WTC11 (cell line): ENCODE measurements at regions not wholly inside any gene's neighbourhood (a gene's known extent, or its start where the extent isn't known, plus 50 kb on each side); places are given as distances from the start of the nearest gene placed in this dataset.

Experiments
- ATAC-seq: fragments of 200-7000 bp; cut with Tn5 transposase; 2 replicates; pipeline ENCODE4 v1.10.0; 2021; ENCODE audit warnings: mild to moderate bottlenecking, moderate library complexity
- CTCF ChIA-PET: fragments of 300-600 bp; sonication (Branson Sonifier 250); formaldehyde crosslinking; loops from one replicate; lab custom pipeline; 2021; ENCODE audit warnings: antibody characterized with exemption; lab: Charles Lee
- POLR2A ChIA-PET: fragments of 350-600 bp; sonication (Branson Sonifier 250); formaldehyde crosslinking; loops from one replicate; lab custom pipeline; 2021; ENCODE audit warnings: antibody characterized with exemption; lab: Charles Lee
- DNase-seq: peaks from one replicate; pipeline ENCODE4 v3.0.0; 2021; ENCODE audit warnings: low spot score
- H3K27ac Mint-ChIP-seq: 2 replicates; pipeline ENCODE4 v1.8.0; 2021; ENCODE audit warnings: mixed read lengths
- H3K27me3 Mint-ChIP-seq: 2 replicates; pipeline ENCODE4 v1.8.0; 2021; ENCODE audit warnings: low read depth, mild to moderate bottlenecking, moderate library complexity, mixed read lengths
- H3K36me3 Mint-ChIP-seq: 2 replicates; pipeline ENCODE4 v1.8.0; 2021; ENCODE audit warnings: mixed read lengths
- H3K4me1 Mint-ChIP-seq: 2 replicates; pipeline ENCODE4 v1.8.0; 2022; ENCODE audit warnings: mixed read lengths
- H3K4me3 Mint-ChIP-seq: 2 replicates; pipeline ENCODE4 v1.8.0; 2021; ENCODE audit warnings: mild to moderate bottlenecking, moderate library complexity, mixed read lengths
- H3K9me3 Mint-ChIP-seq: 2 replicates; pipeline ENCODE4 v1.8.0; 2021; ENCODE audit warnings: mixed read lengths
- AFF4 ChIP-seq: sonication (generic); formaldehyde crosslinking; IDR thresholded peaks from 2 replicates; pipeline ENCODE4 v1.8.1; 2023; ENCODE audit warnings: mild to moderate bottlenecking, missing genetic modification reagents, borderline replicate concordance
- AR ChIP-seq: fragments of 250-450 bp; sonication (Bioruptor Pico); IDR thresholded peaks from 2 replicates; pipeline ENCODE4 v1.9.0; 2021; ENCODE audit warnings: mild to moderate bottlenecking
- CREB1 ChIP-seq: sonication (generic); formaldehyde crosslinking; IDR thresholded peaks from 2 replicates; pipeline ENCODE4 v1.8.0; 2023; ENCODE audit warnings: mild to moderate bottlenecking, missing genetic modification reagents
- CREM ChIP-seq: sonication (generic); formaldehyde crosslinking; IDR thresholded peaks from 2 replicates; pipeline ENCODE4 v1.8.1; 2022; ENCODE audit warnings: mild to moderate bottlenecking, missing genetic modification reagents, moderate library complexity
- E2F5 ChIP-seq: sonication (generic); formaldehyde crosslinking; IDR thresholded peaks from 2 replicates; pipeline ENCODE4 v1.8.1; 2022; ENCODE audit warnings: mild to moderate bottlenecking, moderate library complexity, missing genetic modification reagents
- ELF4 ChIP-seq: sonication (generic); formaldehyde crosslinking; IDR thresholded peaks from 2 replicates; pipeline ENCODE4 v1.8.1; 2022; ENCODE audit warnings: low read depth, mild to moderate bottlenecking, moderate library complexity, missing genetic modification reagents
- ERG ChIP-seq: fragments of 250-450 bp; sonication (Bioruptor Pico); IDR thresholded peaks from 2 replicates; pipeline ENCODE4 v1.8.0; 2021; ENCODE audit warnings: mild to moderate bottlenecking
- ETV6 ChIP-seq: sonication (generic); formaldehyde crosslinking; IDR thresholded peaks from 2 replicates; pipeline ENCODE4 v1.8.1; 2022; ENCODE audit warnings: mild to moderate bottlenecking, missing genetic modification reagents
- FOXJ3 ChIP-seq: sonication (generic); formaldehyde crosslinking; IDR thresholded peaks from 2 replicates; pipeline ENCODE4 v1.9.0; 2021; ENCODE audit warnings: missing genetic modification reagents, mild to moderate bottlenecking, borderline replicate concordance
- FOXK1 ChIP-seq: sonication (generic); formaldehyde crosslinking; IDR thresholded peaks from 2 replicates; pipeline ENCODE4 v1.8.0; 2022; ENCODE audit warnings: mild to moderate bottlenecking, moderate library complexity, missing genetic modification reagents
- GABPB1 ChIP-seq: sonication (generic); formaldehyde crosslinking; IDR thresholded peaks from 2 replicates; pipeline ENCODE4 v1.8.1; 2023; ENCODE audit warnings: mild to moderate bottlenecking, missing genetic modification reagents
- GTF2I ChIP-seq: fragments of 250-450 bp; sonication (Bioruptor Pico); conservative IDR thresholded peaks from 2 replicates; pipeline ENCODE4 v1.4.0; 2021; ENCODE audit warnings: mild to moderate bottlenecking
- IRF2 ChIP-seq: sonication (generic); formaldehyde crosslinking; IDR thresholded peaks from 2 replicates; pipeline ENCODE4 v1.8.0; 2022; ENCODE audit warnings: low read depth, missing genetic modification reagents, borderline replicate concordance
- NFE2L1 ChIP-seq: sonication (generic); formaldehyde crosslinking; IDR thresholded peaks from 2 replicates; pipeline ENCODE4 v1.8.1; 2023; ENCODE audit warnings: missing genetic modification reagents
- NFYB ChIP-seq: sonication (generic); formaldehyde crosslinking; conservative IDR thresholded peaks from 2 replicates; pipeline ENCODE4 v1.8.0; 2022; ENCODE audit warnings: low read depth, missing genetic modification reagents
- NR1H2 ChIP-seq: sonication (generic); formaldehyde crosslinking; IDR thresholded peaks from 2 replicates; pipeline ENCODE4 v1.9.0; 2021; ENCODE audit warnings: mild to moderate bottlenecking, moderate library complexity, missing genetic modification reagents
- NR2C2 ChIP-seq: sonication (generic); formaldehyde crosslinking; IDR thresholded peaks from 2 replicates; pipeline ENCODE4 v1.8.0; 2022; ENCODE audit warnings: mild to moderate bottlenecking, missing genetic modification reagents
- NR3C1 ChIP-seq: sonication (generic); formaldehyde crosslinking; conservative IDR thresholded peaks from 2 replicates; pipeline ENCODE4 v1.8.1; 2023; ENCODE audit warnings: low read depth, mild to moderate bottlenecking, missing genetic modification reagents
- OVOL2 ChIP-seq: fragments of 250-450 bp; sonication (Bioruptor Pico); IDR thresholded peaks from 2 replicates; pipeline ENCODE4 v1.9.0; 2021; ENCODE audit warnings: mild to moderate bottlenecking, borderline replicate concordance
- SP1 ChIP-seq: sonication (generic); formaldehyde crosslinking; conservative IDR thresholded peaks from 2 replicates; pipeline ENCODE4 v1.8.1; 2022; ENCODE audit warnings: missing genetic modification reagents
- TP53 ChIP-seq: sonication (generic); formaldehyde crosslinking; IDR thresholded peaks from 2 replicates; pipeline ENCODE4 v1.8.1; 2023; ENCODE audit warnings: mild to moderate bottlenecking, missing genetic modification reagents
- ZNF263 ChIP-seq: sonication (generic); formaldehyde crosslinking; IDR thresholded peaks from 2 replicates; pipeline ENCODE4 v1.8.1; 2022; ENCODE audit warnings: low read depth, mild to moderate bottlenecking, moderate library complexity, missing genetic modification reagents
- ZNF396 ChIP-seq: fragments of 250-450 bp; sonication (Bioruptor Pico); IDR thresholded peaks from 2 replicates; pipeline ENCODE4 v1.8.0; 2021; ENCODE audit warnings: mild to moderate bottlenecking, moderate library complexity, borderline replicate concordance
- ZNF416 ChIP-seq: fragments of 250-450 bp; sonication (Bioruptor Pico); IDR thresholded peaks from 2 replicates; pipeline ENCODE4 v1.9.0; 2021; ENCODE audit warnings: mild to moderate bottlenecking, inconsistent platforms
- TF ChIP-seq, protein P1 (sequence below): sonication (generic); formaldehyde crosslinking; IDR thresholded peaks from 2 replicates; pipeline ENCODE4 v1.8.1; 2022; ENCODE audit warnings: low read depth, missing genetic modification reagents, borderline replicate concordance

GRCh38 chr9:7976856-7977255, 177.3 kb upstream of the DMAC1 start:
- Mint-ChIP-seq H3K4me3 (no peak overlapping the region), H3K9me3 (no peaks in the 10 kb centered on the region), H3K4me1 (peaks cover 21% of the 10 kb centered on the region), H3K36me3 (no peaks in the 10 kb centered on the region), H3K27ac (no peak overlapping the region), H3K27me3 (no peaks in the 10 kb centered on the region)
- ChIA-PET CTCF (no interaction called here), POLR2A (no interaction called here)
- TF ChIP-seq NR2C2 (no peak), ETV6 (CRISPR knock-in tag) (no peak), IRF2 (CRISPR knock-in tag) (no peak)
- ATAC-seq: no peak
- no peak for DNase-seq

GRCh38 chr9:7976167-7976755, 176.7 kb upstream of the DMAC1 start:
- Mint-ChIP-seq H3K9me3 (no peaks in the 10 kb centered on the region), H3K4me1 (peaks cover 18% of the 10 kb centered on the region), H3K4me3 (no peak overlapping the region), H3K27me3 (no peaks in the 10 kb centered on the region), H3K27ac (no peak overlapping the region), H3K36me3 (no peaks in the 10 kb centered on the region)
- no peak for DNase-seq
- CTCF ChIA-PET: no interaction called here
- POLR2A ChIA-PET: no interaction called here
- ATAC-seq: no peak
- TF ChIP-seq ZNF263 (CRISPR knock-in tag): no peak
- no peak for TF ChIP-seq CREM (CRISPR knock-in tag)
- no peak for TF ChIP-seq NFE2L1 (CRISPR knock-in tag)
- TF ChIP-seq TP53: no peak
- no peak for TF ChIP-seq AR
- TF ChIP-seq GTF2I (CRISPR knock-in tag): no peak
- no peak for TF ChIP-seq ZNF396 (CRISPR knock-in tag)
- no peak for TF ChIP-seq ZNF416 (CRISPR knock-in tag)
- TF ChIP-seq, protein P1, sequence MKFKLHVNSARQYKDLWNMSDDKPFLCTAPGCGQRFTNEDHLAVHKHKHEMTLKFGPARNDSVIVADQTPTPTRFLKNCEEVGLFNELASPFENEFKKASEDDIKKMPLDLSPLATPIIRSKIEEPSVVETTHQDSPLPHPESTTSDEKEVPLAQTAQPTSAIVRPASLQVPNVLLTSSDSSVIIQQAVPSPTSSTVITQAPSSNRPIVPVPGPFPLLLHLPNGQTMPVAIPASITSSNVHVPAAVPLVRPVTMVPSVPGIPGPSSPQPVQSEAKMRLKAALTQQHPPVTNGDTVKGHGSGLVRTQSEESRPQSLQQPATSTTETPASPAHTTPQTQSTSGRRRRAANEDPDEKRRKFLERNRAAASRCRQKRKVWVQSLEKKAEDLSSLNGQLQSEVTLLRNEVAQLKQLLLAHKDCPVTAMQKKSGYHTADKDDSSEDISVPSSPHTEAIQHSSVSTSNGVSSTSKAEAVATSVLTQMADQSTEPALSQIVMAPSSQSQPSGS (CRISPR knock-in tag): no peak
- no peak for TF ChIP-seq E2F5 (CRISPR knock-in tag)
- no peak for TF ChIP-seq CREB1 (CRISPR knock-in tag)

DNA sequence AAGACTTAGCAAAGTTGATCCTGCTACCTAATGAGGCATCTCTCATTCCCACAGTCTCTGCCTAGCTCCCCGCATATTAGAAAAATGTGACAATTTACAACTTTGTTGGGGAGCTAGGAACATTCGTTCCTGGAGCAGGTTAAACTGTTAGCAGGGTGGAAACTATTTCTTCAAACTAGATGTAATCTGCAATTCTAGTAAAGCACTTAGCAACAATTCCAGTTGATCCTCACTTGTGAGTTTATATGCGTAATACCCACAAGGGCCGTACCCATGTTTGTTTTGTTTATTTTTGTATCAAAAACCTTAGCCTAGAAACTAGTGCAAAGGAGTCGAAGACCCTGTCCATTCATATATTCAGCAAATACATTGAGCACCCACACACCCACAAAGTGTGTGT, 175.8 kb upstream of the DMAC1 start:
- peaks cover 10% of the 10 kb centered on the region for H3K4me1 Mint-ChIP-seq
- CTCF ChIA-PET: no interaction called here
- DNase-seq (no peak), ATAC-seq (no peak)
- H3K36me3 Mint-ChIP-seq: no peaks in the 10 kb centered on the region
- H3K27ac Mint-ChIP-seq: no peak overlapping the region
- no peaks in the 10 kb centered on the region for H3K9me3 Mint-ChIP-seq
- POLR2A ChIA-PET: no interaction called here
- no peaks in the 10 kb centered on the region for H3K27me3 Mint-ChIP-seq
- H3K4me3 Mint-ChIP-seq: no peak overlapping the region
- TF ChIP-seq AFF4 (CRISPR knock-in tag) (no peak), NFYB (CRISPR knock-in tag) (no peak), ERG (no peak), FOXK1 (no peak), FOXJ3 (CRISPR knock-in tag) (no peak), NR3C1 (CRISPR knock-in tag) (no peak), GABPB1 (CRISPR knock-in tag) (no peak), SP1 (no peak), NR1H2 (CRISPR knock-in tag) (no peak), ELF4 (no peak), OVOL2 (no peak)
